SKM-1 treated with dmso at 0.1 percent for 144 hours (cell line): ENCODE measurements at regions not wholly inside any gene's neighbourhood (a gene's known extent, or its start where the extent isn't known, plus 50 kb on each side); places are given as distances from the start of the nearest gene placed in this dataset.

Source experiments
- DNase-seq: peaks from one replicate; lab custom pipeline; 2025; ENCODE audit not compliant: unreplicated experiment; lab: John Stamatoyannopoulos, UW

- no peak for DNase-seq
Observed at GRCh38 chr6:71053475-71053874, 96.6 kb upstream of the B3GAT2 start.

GRCh38 chr6:71056656-71057055 is 99.8 kb upstream of the B3GAT2 start:
- no peak for DNase-seq

- DNase-seq = no peak
Observed at GRCh38 chr6:71066153-71066552, 109.3 kb upstream of the B3GAT2 start.

- no peak for DNase-seq
Observed at GRCh38 chr6:71067816-71068215, 111.0 kb upstream of the B3GAT2 start.

- DNase-seq = no peak
Observed at GRCh38 chr6:71072508-71072907, 115.6 kb upstream of the B3GAT2 start.

GRCh38 chr6:71077655-71078054 is 120.8 kb upstream of the B3GAT2 start:
- DNase-seq = no peak

- DNase-seq = no peak
Observed at GRCh38 chr6:71079677-71080076, 122.8 kb upstream of the B3GAT2 start.

GRCh38 chr6:71080133-71080532 is 123.3 kb upstream of the B3GAT2 start:
- no peak for DNase-seq

GRCh38 chr6:71080826-71081225 is 124.0 kb upstream of the B3GAT2 start:
- no peak for DNase-seq

- DNase-seq = no peak
Observed at GRCh38 chr6:71082033-71082650, 125.3 kb upstream of the B3GAT2 start.

- no peak for DNase-seq
Observed at GRCh38 chr6:71083308-71083820, 126.5 kb upstream of the B3GAT2 start.

- no peak for DNase-seq
Observed at GRCh38 chr6:71088166-71088565, 131.3 kb upstream of the B3GAT2 start.

- no peak for DNase-seq
Observed at GRCh38 chr6:71090217-71090616, 133.4 kb upstream of the B3GAT2 start.

GRCh38 chr6:71091167-71091566 is 134.3 kb upstream of the B3GAT2 start:
- peak; percentile 84 for DNase-seq

GRCh38 chr6:71091956-71092355 is 135.1 kb upstream of the B3GAT2 start:
- DNase-seq = no peak

- peak; percentile 39 for DNase-seq
Observed at GRCh38 chr6:71097264-71097663, 140.4 kb upstream of the B3GAT2 start.

GRCh38 chr6:71099649-71100048 is 142.8 kb upstream of the B3GAT2 start:
- no peak for DNase-seq

GRCh38 chr6:71103130-71103529 is 146.3 kb upstream of the B3GAT2 start:
- DNase-seq = no peak

GRCh38 chr6:71103641-71104040 is 146.8 kb upstream of the B3GAT2 start:
- DNase-seq = no peak

GRCh38 chr6:71106276-71106675 is 149.4 kb upstream of the B3GAT2 start:
- DNase-seq = no peak

GRCh38 chr6:71107911-71108420 is 151.1 kb upstream of the B3GAT2 start:
- no peak for DNase-seq

- DNase-seq = no peak
Observed at GRCh38 chr6:71114544-71114943, 157.7 kb upstream of the B3GAT2 start.

GRCh38 chr6:71114986-71115385 is 158.1 kb upstream of the B3GAT2 start:
- peak; percentile 20 for DNase-seq
